OCI-LY1 (cell line): ENCODE measurements at regions not wholly inside any gene's neighbourhood (a gene's known extent, or its start where the extent isn't known, plus 50 kb on each side); places are given as distances from the start of the nearest gene placed in this dataset.
A peak's percentile ranks its signal among the peaks of the same experiment; 100 is the strongest.

Experiments used
- H2AFZ ChIP-seq: fragments of 200-600 bp; sonication (generic), shearing (Covaris generic); 2 replicates; pipeline ENCODE4 v1.6.0; 2014; ENCODE audit warnings: antibody characterized with exemption, mild to moderate bottlenecking, low read length
- H3F3A ChIP-seq: fragments of 200-600 bp; sonication (generic), shearing (Covaris generic); 2 replicates; pipeline ENCODE4 v1.6.0; 2014; ENCODE audit warnings: mild to moderate bottlenecking, antibody characterized with exemption, low read length, moderate library complexity; ENCODE audit not compliant: insufficient read depth
- H3K27ac ChIP-seq: fragments of 200-600 bp; sonication (generic); 2 replicates; pipeline ENCODE4 v1.5.1; 2014; ENCODE audit warnings: low read length, mixed run types, mild to moderate bottlenecking, low read depth; ENCODE audit not compliant: poor library complexity, severe bottlenecking
- H3K27me3 ChIP-seq: fragments of 200-600 bp; sonication (generic); 2 replicates; pipeline ENCODE4 v1.6.0; 2014; ENCODE audit warnings: antibody characterized with exemption, mild to moderate bottlenecking, low read length, moderate library complexity; ENCODE audit not compliant: insufficient read depth
- H3K36me3 ChIP-seq: fragments of 200-600 bp; sonication (generic); 2 replicates; pipeline ENCODE4 v1.6.1; 2014; ENCODE audit warnings: mild to moderate bottlenecking, antibody characterized with exemption, low read length, moderate library complexity, mixed read lengths; ENCODE audit not compliant: insufficient read depth
- H3K4me1 ChIP-seq: fragments of 200-600 bp; sonication (generic); 2 replicates; pipeline ENCODE4 v1.5.1; 2014; ENCODE audit warnings: mild to moderate bottlenecking, low read length, moderate library complexity; ENCODE audit not compliant: insufficient read depth, severe bottlenecking
- H3K4me2 ChIP-seq: fragments of 200-600 bp; sonication (generic), shearing (Covaris generic); 2 replicates; pipeline ENCODE4 v1.6.1; 2014; ENCODE audit warnings: low read length
- H3K4me3 ChIP-seq: fragments of 200-600 bp; sonication (generic); 2 replicates; pipeline ENCODE4 v1.5.1; 2014; ENCODE audit warnings: low read length, low read depth, mild to moderate bottlenecking, mixed read lengths; ENCODE audit not compliant: poor library complexity, severe bottlenecking
- H3K79me2 ChIP-seq: fragments of 200-600 bp; shearing (Covaris generic); 2 replicates; pipeline ENCODE4 v1.6.1; 2016; ENCODE audit warnings: mixed run types, low read length, mixed read lengths; ENCODE audit not compliant: insufficient read depth
- H3K9ac ChIP-seq: fragments of 200-600 bp; sonication (generic), shearing (Covaris generic); 2 replicates; pipeline ENCODE4 v1.6.1; 2014; ENCODE audit warnings: mild to moderate bottlenecking, low read length, mixed read lengths
- H3K9me2 ChIP-seq: fragments of 200-600 bp; sonication (generic), shearing (Covaris generic); 2 replicates; pipeline ENCODE4 v1.6.1; 2014; ENCODE audit warnings: low read depth, mild to moderate bottlenecking, low read length, mixed read lengths
- H3K9me3 ChIP-seq: fragments of 200-600 bp; shearing (Covaris generic); 2 replicates; pipeline ENCODE4 v1.6.1; 2014; ENCODE audit warnings: low read length, mixed read lengths
- H4K20me1 ChIP-seq: fragments of 200-600 bp; sonication (generic), shearing (Covaris generic); 2 replicates; pipeline ENCODE4 v1.6.0; 2016; ENCODE audit warnings: mild to moderate bottlenecking, low read length; ENCODE audit not compliant: insufficient read depth
- CTCF ChIP-seq: fragments of 200-600 bp; sonication (generic), shearing (Covaris generic); IDR thresholded peaks from 2 replicates; pipeline ENCODE4 v1.5.1; 2017; ENCODE audit warnings: mild to moderate bottlenecking, antibody characterized with exemption, low read length, moderate library complexity, mixed read lengths
- EZH2 ChIP-seq: fragments of 200-600 bp; sonication (generic), shearing (Covaris generic); IDR thresholded peaks from 2 replicates; pipeline ENCODE4 v1.8.0; 2017; ENCODE audit warnings: borderline replicate concordance, mixed run types, mild to moderate bottlenecking, antibody characterized with exemption, low read length, moderate library complexity, mixed read lengths

GRCh38 chr11:112792070-112792469 is 169.2 kb upstream of the NCAM1 start:
- Histone ChIP-seq H3F3A (no peaks in the 10 kb centered on the region), H3K9ac (no peak overlapping the region), H3K27ac (no peak overlapping the region), H2AFZ (no peak overlapping the region), H4K20me1 (no peaks in the 10 kb centered on the region), H3K27me3 (no peaks in the 10 kb centered on the region), H3K4me2 (no peak overlapping the region), H3K9me2 (no peaks in the 10 kb centered on the region), H3K4me1 (no peaks in the 10 kb centered on the region), H3K4me3 (no peak overlapping the region), H3K9me3 (no peaks in the 10 kb centered on the region), H3K36me3 (no peaks in the 10 kb centered on the region), H3K79me2 (no peaks in the 10 kb centered on the region)
- TF ChIP-seq EZH2, result no peak
- TF ChIP-seq CTCF, result no peak

GRCh38 chr11:112793416-112793815 is 167.8 kb upstream of the NCAM1 start:
- Histone ChIP-seq H3F3A (no peaks in the 10 kb centered on the region), H3K27ac (no peak overlapping the region), H3K4me2 (no peak overlapping the region), H3K79me2 (no peaks in the 10 kb centered on the region), H3K9ac (no peak overlapping the region), H3K4me1 (no peaks in the 10 kb centered on the region), H3K27me3 (no peaks in the 10 kb centered on the region), H3K36me3 (no peaks in the 10 kb centered on the region), H3K4me3 (no peak overlapping the region), H3K9me3 (no peaks in the 10 kb centered on the region), H3K9me2 (no peaks in the 10 kb centered on the region), H4K20me1 (no peaks in the 10 kb centered on the region), H2AFZ (no peak overlapping the region)
- TF ChIP-seq EZH2 (no peak), CTCF (no peak)

- no peaks in the 10 kb centered on the region for H3F3A ChIP-seq
Measured at GRCh38 chr11:112794331-112794846, 166.8 kb upstream of the NCAM1 start.

GRCh38 chr11:112795142-112795815 is 165.9 kb upstream of the NCAM1 start:
- Histone ChIP-seq H3K4me1 (no peaks in the 10 kb centered on the region), H3K79me2 (no peaks in the 10 kb centered on the region), H3K4me2 (no peak overlapping the region), H4K20me1 (no peaks in the 10 kb centered on the region), H3K27me3 (no peaks in the 10 kb centered on the region), H3K9me3 (no peaks in the 10 kb centered on the region), H3K9ac (no peak overlapping the region), H3K36me3 (no peaks in the 10 kb centered on the region), H3K4me3 (no peak overlapping the region), H2AFZ (no peak overlapping the region), H3K27ac (no peak overlapping the region), H3K9me2 (no peaks in the 10 kb centered on the region), H3F3A (no peaks in the 10 kb centered on the region)
- TF ChIP-seq EZH2 (no peak), CTCF (peak; percentile 90)

More at GRCh38 chr11:112794331-112794846, 166.8 kb upstream of the NCAM1 start:
- H3K27ac ChIP-seq, result no peak overlapping the region
- H3K9me3 ChIP-seq, result no peaks in the 10 kb centered on the region
- H2AFZ ChIP-seq, result no peak overlapping the region
- H3K79me2 ChIP-seq, result no peaks in the 10 kb centered on the region
- H3K4me3 ChIP-seq, result no peak overlapping the region
- H3K4me2 ChIP-seq, result no peak overlapping the region
- H3K36me3 ChIP-seq, result no peaks in the 10 kb centered on the region
- H3K27me3 ChIP-seq, result no peaks in the 10 kb centered on the region
- no peaks in the 10 kb centered on the region for H3K4me1 ChIP-seq
- H3K9ac ChIP-seq, result no peak overlapping the region
- TF ChIP-seq EZH2, result no peak
- H3K9me2 ChIP-seq, result no peaks in the 10 kb centered on the region
- H4K20me1 ChIP-seq, result no peaks in the 10 kb centered on the region
